HepG2 (cell line): ENCODE measurements at regions not wholly inside any gene's neighbourhood (a gene's known extent, or its start where the extent isn't known, plus 50 kb on each side); places are given as distances from the start of the nearest gene placed in this dataset.

Experiments
- CEBPG ChIP-seq: IDR thresholded peaks from 2 replicates; pipeline ENCODE4 v1.6.1; 2016
- CHD4 ChIP-seq: fragments of 200-600 bp; sonication (generic); IDR thresholded peaks from 2 replicates; pipeline ENCODE4 v1.7.0; 2017; ENCODE audit warnings: mild to moderate bottlenecking, low read length, borderline replicate concordance
- CREB3 ChIP-seq: sonication (generic); formaldehyde crosslinking; IDR thresholded peaks from 2 replicates; pipeline ENCODE4 v1.5.0; 2020; ENCODE audit warnings: missing genetic modification reagents
- ERF ChIP-seq: IDR thresholded peaks from 2 replicates; pipeline ENCODE4 v1.6.1; 2018; ENCODE audit warnings: missing biosample characterization, missing genetic modification reagents
- GTF3A ChIP-seq: sonication (generic); formaldehyde crosslinking; conservative IDR thresholded peaks from 2 replicates; pipeline ENCODE4 v1.4.0; 2020; ENCODE audit warnings: mild to moderate bottlenecking, missing genetic modification reagents
- MAX ChIP-seq: IDR thresholded peaks from 2 replicates; pipeline ENCODE4 v1.6.1; 2012; ENCODE audit warnings: inconsistent platforms
- MEIS2 ChIP-seq: sonication (generic); formaldehyde crosslinking; IDR thresholded peaks from 2 replicates; pipeline ENCODE4 v1.9.0; 2021; ENCODE audit warnings: mild to moderate bottlenecking, missing genetic modification reagents
- MYC ChIP-seq: sonication (generic); formaldehyde crosslinking; IDR thresholded peaks from 2 replicates; pipeline ENCODE4 v1.9.0; 2021; ENCODE audit warnings: missing genetic modification reagents, borderline replicate concordance
- NFAT5 ChIP-seq: sonication (generic); formaldehyde crosslinking; IDR thresholded peaks from 2 replicates; pipeline ENCODE4 v1.4.0; 2020; ENCODE audit warnings: missing genetic modification reagents
- NR2F2 ChIP-seq: IDR thresholded peaks from 2 replicates; pipeline ENCODE4 v1.6.1; 2012; ENCODE audit warnings: low read depth, inconsistent platforms, borderline replicate concordance
- PAXIP1 ChIP-seq: sonication (generic); formaldehyde crosslinking; conservative IDR thresholded peaks from 2 replicates; pipeline ENCODE4 v1.4.0; 2020; ENCODE audit warnings: mild to moderate bottlenecking, missing genetic modification reagents, moderate library complexity
- PLSCR1 ChIP-seq: sonication (generic); formaldehyde crosslinking; IDR thresholded peaks from 2 replicates; pipeline ENCODE4 v1.5.0; 2020; ENCODE audit warnings: missing genetic modification reagents, mild to moderate bottlenecking, borderline replicate concordance
- SMC3 ChIP-seq: IDR thresholded peaks from 2 replicates; pipeline ENCODE4 v1.6.1; 2011; ENCODE audit warnings: low read length, improper control_type of control experiment
- TBX3 ChIP-seq: fragments of 450-650 bp; IDR thresholded peaks from 2 replicates; pipeline ENCODE4 v1.6.1; 2017; ENCODE audit warnings: antibody characterized with exemption, mild to moderate bottlenecking, inconsistent platforms, borderline replicate concordance
- TGIF2 ChIP-seq: IDR thresholded peaks from 2 replicates; pipeline ENCODE4 v1.6.1; 2016; ENCODE audit warnings: control low read depth, missing compliant biosample characterization
- U2AF2 ChIP-seq: fragments of 200-400 bp; formaldehyde crosslinking; IDR thresholded peaks from 2 replicates; pipeline ENCODE4 v1.6.1; 2017; ENCODE audit warnings: low read depth, mild to moderate bottlenecking, low read length
- ZC3H4 ChIP-seq: sonication (generic); formaldehyde crosslinking; IDR thresholded peaks from 2 replicates; pipeline ENCODE4 v1.4.0; 2020; ENCODE audit warnings: missing genetic modification reagents, borderline replicate concordance
- ZNF232 ChIP-seq: sonication (generic); formaldehyde crosslinking; IDR thresholded peaks from 2 replicates; pipeline ENCODE4 v1.4.0; 2020; ENCODE audit warnings: missing genetic modification reagents, borderline replicate concordance
- ZNF343 ChIP-seq: sonication (generic); formaldehyde crosslinking; IDR thresholded peaks from 2 replicates; pipeline ENCODE4 v1.4.0; 2020; ENCODE audit warnings: mild to moderate bottlenecking, missing genetic modification reagents
- ZNF749 ChIP-seq: sonication (generic); formaldehyde crosslinking; IDR thresholded peaks from 2 replicates; pipeline ENCODE4 v1.8.0; 2022; ENCODE audit warnings: mild to moderate bottlenecking, missing genetic modification reagents, moderate library complexity, borderline replicate concordance

- no peak for TF ChIP-seq ZNF749 (CRISPR knock-in tag)
- peak; percentile 78 for TF ChIP-seq MAX
- TF ChIP-seq PAXIP1 (CRISPR knock-in tag): peak; percentile 99
- peak; percentile 50 for TF ChIP-seq MYC (CRISPR knock-in tag)
- peak; percentile 27; the same call in 1 of the 2 replicates for TF ChIP-seq MEIS2 (CRISPR knock-in tag)
- TF ChIP-seq TGIF2: peak; percentile 82; the same call in 1 of the 2 replicates
- TF ChIP-seq ZNF343 (CRISPR knock-in tag): peak; percentile 86
- TF ChIP-seq ERF (CRISPR knock-in tag): peak; percentile 97
- peak; percentile 31 for TF ChIP-seq SMC3
- peak; percentile 68; the same call in 1 of the 2 replicates for TF ChIP-seq NR2F2
- TF ChIP-seq ZNF232 (CRISPR knock-in tag): peak; percentile 41; the same call in 1 of the 2 replicates
- peak; percentile 98; the same call in 1 of the 2 replicates for TF ChIP-seq CHD4
- peak; percentile 47; the same call in 1 of the 2 replicates for TF ChIP-seq TBX3
- peak; percentile 95 for TF ChIP-seq GTF3A (CRISPR knock-in tag)
- TF ChIP-seq NFAT5: peak; percentile 22; the same call in 1 of the 2 replicates
- no peak for TF ChIP-seq U2AF2
- peak; percentile 98 for TF ChIP-seq CEBPG (CRISPR knock-in tag)
- TF ChIP-seq CREB3 (CRISPR knock-in tag): no peak
- TF ChIP-seq PLSCR1 (CRISPR knock-in tag): no peak
- TF ChIP-seq ZC3H4 (CRISPR knock-in tag): no peak
These were observed 157.5 kb downstream of the NUP210 start (continued) for GRCh38 chr3:13262493-13263211.
